D721Med (cell line): ENCODE measurements at regions not wholly inside any gene's neighbourhood (a gene's known extent, or its start where the extent isn't known, plus 50 kb on each side); places are given as distances from the start of the nearest gene placed in this dataset.

ENCODE experiments used
- DNase-seq: peaks from one replicate; pipeline ENCODE4 v3.0.0; 2011; ENCODE audit warnings: low spot score; ENCODE audit not compliant: insufficient read length
- FAIRE-seq: peaks from 2 replicates; lab custom pipeline; 2011; peaks lifted over from hg19 to GRCh38; lab: Jason Lieb, UNC
- CTCF ChIP-seq: IDR thresholded peaks from 2 replicates; pipeline ENCODE4 v1.5.1; 2012; ENCODE audit warnings: mild to moderate bottlenecking, control low read depth; ENCODE audit not compliant: insufficient read depth; ENCODE audit errors: missing control alignments

- no peak for FAIRE-seq
- DNase-seq, result no peak
- no peak for TF ChIP-seq CTCF
Measured at GRCh38 chrX:46257451-46257879, 287.8 kb downstream of the ZNF674 start.

- FAIRE-seq (no peak), DNase-seq (no peak)
- no peak for TF ChIP-seq CTCF
Measured at GRCh38 chrX:46256875-46257274, 288.3 kb downstream of the ZNF674 start.

GRCh38 chrX:46255046-46255445 is 290.2 kb downstream of the ZNF674 start:
- no peak for TF ChIP-seq CTCF
- DNase-seq (no peak), FAIRE-seq (no peak)

- DNase-seq (no peak), FAIRE-seq (no peak)
- TF ChIP-seq CTCF, result no peak
Measured at GRCh38 chrX:46254641-46255040, 290.6 kb downstream of the ZNF674 start.

- TF ChIP-seq CTCF, result no peak
- no peak for DNase-seq
- FAIRE-seq, result no peak
Measured at GRCh38 chrX:46251755-46252154, 293.5 kb downstream of the ZNF674 start.

- FAIRE-seq (no peak), DNase-seq (no peak)
- TF ChIP-seq CTCF, result no peak
Measured at GRCh38 chrX:46250151-46250550, 295.1 kb downstream of the ZNF674 start.

GRCh38 chrX:46247456-46247855 is 297.8 kb downstream of the ZNF674 start:
- FAIRE-seq (no peak), DNase-seq (no peak)
- no peak for TF ChIP-seq CTCF
